HG03520 (cell line): ENCODE measurements at regions not wholly inside any gene's neighbourhood (a gene's known extent, or its start where the extent isn't known, plus 50 kb on each side); places are given as distances from the start of the nearest gene placed in this dataset.
"Not testable (repeated sequence)": the region's sequence is repeated elsewhere in the genome, so short reads cannot be mapped to it uniquely, and the experiment has no call there.

Experiments used
- ATAC-seq: cut with Tn5 transposase; IDR thresholded peaks from one replicate; pipeline ENCODE4 v1.9.1; 2021; ENCODE audit warnings: mild to moderate bottlenecking, moderate library complexity; ENCODE audit not compliant: unreplicated experiment

DNA sequence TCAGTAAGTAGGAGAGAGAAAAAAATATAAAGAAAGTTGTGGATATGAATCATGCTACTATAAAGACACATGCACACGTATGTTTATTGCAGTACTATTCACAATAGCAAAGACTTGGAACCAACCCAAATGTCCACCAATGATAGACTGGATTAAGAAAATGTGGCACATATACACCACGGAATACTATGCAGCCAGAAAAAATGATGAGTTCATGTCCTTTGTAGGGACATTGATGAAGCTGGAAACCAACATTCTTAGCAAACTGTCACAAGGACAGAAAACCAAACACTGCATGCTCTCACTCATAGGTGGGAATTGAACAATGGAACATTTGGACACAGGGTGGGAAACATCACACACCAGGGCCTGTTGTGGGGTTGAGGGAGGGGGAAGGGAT is 200.3 kb upstream of the IVNS1ABP start:
- not testable (repeated sequence) for ATAC-seq

DNA sequence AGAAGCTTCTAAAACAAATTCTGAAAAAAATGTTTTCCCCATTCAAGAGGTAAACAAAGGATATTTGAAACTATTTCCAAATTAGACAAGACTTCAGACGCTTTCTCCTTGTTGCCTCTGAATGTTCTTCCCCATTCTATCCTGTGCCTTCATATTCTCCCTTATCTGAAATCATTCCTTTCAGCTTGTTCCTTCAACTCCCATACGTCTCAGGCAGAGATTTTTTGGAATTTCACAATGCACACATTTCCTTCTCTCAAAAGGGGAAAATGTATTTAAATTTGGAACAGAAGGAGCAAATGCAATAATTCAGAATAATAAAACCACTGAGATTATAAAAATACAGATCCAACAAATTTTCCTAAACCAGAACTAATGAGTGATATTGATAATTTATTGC is 198.7 kb upstream of the IVNS1ABP start:
- ATAC-seq = no peak

DNA sequence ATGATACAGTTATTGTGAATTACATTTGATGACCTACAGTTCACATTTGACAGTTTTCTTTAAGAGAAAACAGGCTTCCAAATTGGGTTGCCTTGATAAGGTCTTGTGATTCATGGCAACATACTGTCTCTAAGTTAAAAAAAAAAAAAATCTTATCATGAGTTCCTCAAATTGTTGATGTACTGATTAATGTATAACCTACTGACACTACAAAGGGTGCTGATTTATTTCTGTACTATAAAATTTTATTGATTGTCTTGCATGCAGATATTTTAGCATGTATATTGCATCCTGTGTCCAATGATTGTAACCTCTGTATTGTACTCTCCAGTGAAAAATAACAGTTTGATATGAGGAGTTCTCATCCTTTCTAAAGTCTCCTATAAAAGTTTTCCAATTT is 197.3 kb upstream of the IVNS1ABP start:
- no peak for ATAC-seq

DNA sequence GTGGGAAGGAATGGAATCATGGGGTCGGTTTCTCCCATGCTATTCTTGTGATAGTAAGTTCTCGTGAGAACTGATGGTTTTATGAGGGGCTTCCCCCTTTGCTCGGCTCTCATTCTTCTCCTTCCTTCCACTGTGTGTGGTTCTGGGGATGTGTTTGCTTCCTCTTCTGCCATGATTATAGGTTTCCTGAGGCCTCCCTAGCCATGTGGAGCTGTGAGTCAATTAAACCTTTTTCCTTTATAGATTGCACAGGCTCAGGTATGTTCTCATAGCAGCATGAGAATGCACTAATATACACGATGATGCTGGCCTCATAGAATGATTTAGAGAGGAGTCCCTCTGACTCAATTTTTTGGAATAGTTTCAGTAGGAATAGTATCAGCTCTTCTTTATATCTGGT is 195.4 kb upstream of the IVNS1ABP start:
- ATAC-seq = no peak

DNA sequence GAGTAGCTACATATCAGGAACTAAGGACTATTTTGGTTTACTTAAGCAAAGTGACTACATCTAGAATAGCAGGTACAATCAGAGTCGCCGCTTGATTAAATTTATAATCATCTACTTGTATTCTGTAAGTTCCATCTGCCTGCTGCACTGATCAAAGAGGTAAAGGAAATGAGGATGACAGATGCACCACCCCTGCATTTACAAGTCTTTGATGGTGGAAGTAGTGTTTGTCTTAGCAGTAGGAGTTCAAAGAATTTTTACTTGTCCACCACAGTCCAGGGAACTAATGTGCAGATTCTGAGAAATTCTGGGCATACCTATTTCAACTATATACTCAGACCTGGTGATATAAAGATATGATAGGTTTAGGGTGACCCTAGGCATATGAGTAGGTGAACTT is 184.1 kb upstream of the IVNS1ABP start:
- no peak for ATAC-seq

DNA sequence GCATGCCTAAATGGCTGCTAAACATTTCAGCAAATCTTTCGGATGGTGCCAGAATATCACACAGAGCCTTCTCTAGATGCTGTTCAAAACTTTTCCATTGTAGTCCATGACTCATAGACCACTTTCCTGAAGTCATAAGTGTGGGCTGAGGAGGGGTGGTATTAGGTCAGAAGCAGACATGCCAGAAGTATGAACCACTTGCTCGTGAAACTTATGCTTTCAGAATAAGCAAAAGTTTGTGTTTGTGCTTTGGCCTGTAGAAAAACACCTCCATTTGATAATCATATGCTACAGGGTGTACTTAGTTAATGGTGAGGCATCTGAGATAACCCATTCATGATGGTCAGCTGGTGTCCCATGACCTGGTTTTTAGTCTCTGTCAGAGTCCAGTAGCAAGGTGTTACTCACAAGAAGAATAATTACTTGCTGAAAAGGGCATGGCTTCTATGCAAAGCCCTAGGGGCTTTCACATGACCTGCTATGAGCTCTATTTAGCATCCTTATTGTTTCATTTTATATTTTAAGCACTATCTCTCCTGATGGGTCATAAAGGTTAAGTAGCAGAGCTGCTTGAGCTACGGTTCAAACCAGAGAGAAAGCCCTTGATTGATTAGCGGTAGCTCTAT is 183.1 kb upstream of the IVNS1ABP start:
- no peak for ATAC-seq

DNA sequence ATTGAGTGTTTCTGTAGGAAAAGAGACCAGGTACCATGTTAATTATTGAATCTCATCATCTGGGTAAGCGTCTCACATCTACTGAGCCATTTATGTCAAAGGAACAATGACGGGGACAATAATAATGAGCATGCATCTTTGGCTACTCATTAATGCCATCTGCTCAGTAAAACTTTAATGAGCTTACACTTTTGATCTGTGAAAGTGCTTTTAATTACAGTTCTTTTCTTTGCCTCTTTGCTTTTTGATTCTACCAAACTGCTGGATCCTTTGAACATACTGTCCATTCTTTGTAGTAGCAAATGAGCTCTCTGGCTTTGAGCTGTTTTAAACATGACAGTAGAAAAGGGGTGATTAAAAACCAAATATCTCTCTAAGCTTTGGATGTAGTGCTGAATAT is 181.2 kb upstream of the IVNS1ABP start:
- no peak for ATAC-seq

DNA sequence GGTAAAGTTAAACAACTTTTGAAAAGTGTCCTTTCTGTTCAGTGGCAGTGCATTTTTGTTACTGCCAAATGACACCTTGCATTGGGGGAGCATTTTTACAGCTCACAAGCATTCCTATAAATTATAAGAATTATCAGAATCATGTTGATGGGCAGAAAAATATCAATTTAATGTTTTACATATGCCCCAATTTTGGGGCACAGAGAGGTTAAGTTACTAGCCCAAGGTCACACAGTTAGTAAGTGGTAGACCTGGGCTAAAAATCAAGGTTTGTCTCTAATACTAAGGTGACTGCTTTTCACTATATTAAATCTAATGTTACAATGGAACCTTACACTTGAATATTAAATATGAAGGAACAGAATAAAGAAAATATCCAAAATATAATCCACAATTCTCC is 180.1 kb upstream of the IVNS1ABP start:
- ATAC-seq = no peak

DNA sequence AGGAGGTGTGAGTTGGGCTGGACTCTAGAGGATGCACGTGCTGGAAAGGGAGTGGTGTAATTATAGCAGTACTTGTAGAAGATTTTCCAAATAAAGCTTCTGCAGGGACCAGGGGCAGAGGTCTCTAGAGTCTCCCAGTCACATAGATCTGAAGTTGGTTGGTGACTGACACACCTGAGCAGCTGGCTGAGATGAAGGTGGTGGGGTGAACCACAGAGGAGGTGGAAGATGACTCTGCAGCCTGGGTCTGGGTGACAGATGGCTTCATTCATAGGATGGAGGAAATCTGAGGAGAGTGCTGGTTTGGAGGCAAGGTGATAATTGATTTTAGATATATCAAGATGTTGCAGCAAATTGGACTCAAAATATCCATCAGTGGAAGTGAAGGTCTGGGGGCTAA is 178.9 kb upstream of the IVNS1ABP start:
- ATAC-seq = no peak

DNA sequence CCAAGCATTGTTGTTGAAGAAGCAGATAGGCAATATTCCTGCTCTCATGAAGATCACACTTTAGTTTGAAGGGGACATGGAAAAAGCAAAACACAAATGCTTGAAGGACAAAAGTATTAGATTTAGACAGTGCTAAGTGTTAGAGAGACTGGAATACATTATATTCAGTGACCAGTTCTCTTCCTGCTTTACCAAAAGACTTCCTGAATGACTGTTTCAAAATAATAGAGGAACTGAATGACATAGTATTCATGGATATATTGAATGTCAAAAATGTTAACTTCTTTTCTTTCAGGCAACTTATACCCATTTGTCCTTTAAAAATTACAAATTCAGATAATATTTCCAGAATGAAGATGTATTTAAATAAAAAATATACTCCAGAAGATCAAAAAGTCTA is 178.0 kb upstream of the IVNS1ABP start:
- ATAC-seq = no peak

DNA sequence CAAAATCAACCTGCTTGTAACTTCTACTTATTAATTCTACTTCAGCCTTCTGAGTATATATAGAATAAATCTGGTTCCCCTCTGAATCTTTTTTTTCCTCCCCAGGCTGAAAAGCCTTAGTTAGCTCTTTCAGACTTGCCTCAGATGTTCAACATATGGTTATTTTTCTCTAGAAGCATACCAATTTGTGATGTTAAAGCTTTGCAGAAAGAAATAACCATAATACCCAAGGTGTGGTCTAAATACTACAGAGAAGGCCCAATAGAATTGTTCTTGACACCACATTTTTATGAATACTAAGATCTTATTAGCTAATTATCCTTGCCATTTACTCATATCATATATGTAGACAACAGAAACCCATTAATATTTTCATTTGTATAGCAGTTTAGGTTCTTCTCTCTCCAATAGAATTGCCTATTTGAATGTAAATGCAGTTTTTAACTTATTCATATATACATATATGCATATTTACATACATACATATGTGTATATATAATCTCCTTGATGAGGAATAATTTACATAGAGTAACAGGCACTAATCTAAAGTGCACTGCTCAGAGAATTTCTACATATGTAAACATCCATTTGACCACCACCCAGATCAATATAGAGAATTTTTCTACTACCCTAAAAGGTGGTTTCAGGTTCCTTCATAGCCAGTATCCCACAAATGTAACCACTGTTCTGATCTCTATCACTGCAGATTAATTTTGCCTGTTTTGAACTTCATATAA is 175.2 kb upstream of the IVNS1ABP start:
- ATAC-seq = no peak

DNA sequence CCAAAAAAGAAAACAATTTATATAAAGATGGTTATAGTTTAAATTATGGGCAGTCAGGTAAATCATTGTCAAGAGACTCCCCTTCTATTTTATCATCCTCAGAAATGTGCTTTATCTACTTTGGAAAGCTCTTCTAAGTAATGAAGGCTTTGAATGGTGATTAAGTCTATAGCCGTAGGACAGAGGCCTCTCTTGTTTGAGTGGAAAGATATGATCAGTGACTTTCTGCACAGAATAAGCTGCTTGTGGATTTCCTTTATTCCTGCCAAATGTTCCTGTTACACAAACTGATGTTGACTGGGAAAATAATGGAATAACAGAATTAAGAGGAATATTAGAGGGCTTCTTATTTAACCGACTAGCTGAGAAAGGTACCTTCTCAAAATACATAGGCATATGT is 174.6 kb upstream of the IVNS1ABP start:
- no peak for ATAC-seq

DNA sequence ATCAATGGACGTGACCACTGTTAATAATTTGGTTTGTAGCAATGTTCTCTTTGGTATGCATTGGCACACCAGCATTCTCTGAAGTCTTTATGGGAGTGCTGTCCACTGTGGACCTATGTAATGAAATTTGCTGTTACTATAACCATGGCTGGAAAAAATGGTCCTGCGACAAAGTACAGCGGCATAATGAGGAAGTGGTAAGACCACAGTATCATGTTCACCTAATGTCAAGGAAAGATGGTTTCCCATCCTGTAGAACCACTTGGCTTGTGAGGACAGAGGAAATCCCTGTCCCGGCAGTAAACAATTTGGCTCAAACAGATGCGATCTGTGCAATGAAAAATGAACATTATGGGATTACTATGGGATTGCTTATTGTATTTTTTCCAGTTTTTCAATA is 173.9 kb upstream of the IVNS1ABP start:
- ATAC-seq = no peak

DNA sequence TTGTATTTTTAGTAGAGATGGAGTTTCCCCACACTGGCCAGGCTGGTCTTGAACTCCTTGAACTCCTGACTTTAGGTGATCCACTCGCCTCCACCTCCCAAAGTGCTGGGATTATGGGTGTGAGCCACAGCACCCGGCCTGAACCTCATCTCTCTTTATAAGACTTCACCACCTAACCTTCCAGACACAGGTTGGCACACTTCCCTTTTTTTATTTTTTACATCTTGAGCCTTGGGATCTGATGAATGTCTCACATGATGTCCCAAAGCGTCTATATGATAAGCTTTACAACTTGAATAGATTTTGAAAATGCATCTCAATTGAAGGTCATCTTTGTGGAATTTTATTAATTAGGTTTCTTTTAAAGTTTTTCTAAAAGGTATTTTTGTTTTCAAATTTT is 172.4 kb upstream of the IVNS1ABP start:
- ATAC-seq = no peak

DNA sequence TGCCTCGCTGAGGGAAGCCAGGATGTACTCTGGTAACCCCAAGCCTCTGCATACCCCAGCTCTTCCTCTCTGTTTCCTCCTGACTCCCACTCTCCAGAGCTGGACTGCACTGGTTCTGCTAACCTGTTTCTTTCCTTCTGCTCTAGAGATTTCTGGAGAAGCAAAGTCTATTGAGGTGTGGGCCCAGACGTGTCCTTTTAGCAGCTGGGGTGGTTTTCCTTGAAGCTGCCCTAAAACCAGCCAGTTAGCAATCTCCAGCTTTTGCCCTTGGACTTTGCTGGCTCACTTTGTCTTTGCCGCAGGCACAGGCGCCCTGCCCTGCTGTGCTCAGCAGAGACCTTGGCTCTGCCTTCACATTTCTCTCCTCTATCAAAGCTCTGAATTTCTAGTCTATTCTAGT is 171.8 kb upstream of the IVNS1ABP start:
- ATAC-seq = no peak

DNA sequence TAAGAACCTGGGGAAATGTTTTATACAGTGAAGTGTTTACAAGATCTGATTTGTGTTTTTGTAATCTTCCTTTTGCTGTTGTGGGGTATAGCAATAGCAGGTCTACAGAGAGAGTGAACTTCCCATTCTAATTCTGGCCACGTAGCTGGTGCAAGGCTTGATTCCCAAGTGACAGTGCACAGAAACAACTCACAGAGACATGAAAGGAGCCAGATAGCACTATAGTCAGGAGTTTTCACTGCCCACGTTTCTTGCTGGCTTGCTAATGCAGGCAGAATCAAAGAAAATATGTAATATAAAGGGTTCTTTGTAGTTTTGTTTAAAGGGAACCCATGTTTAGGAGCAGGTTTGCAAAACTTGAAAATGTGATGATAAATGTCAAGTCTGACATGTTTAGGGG is 170.9 kb upstream of the IVNS1ABP start:
- ATAC-seq = no peak

DNA sequence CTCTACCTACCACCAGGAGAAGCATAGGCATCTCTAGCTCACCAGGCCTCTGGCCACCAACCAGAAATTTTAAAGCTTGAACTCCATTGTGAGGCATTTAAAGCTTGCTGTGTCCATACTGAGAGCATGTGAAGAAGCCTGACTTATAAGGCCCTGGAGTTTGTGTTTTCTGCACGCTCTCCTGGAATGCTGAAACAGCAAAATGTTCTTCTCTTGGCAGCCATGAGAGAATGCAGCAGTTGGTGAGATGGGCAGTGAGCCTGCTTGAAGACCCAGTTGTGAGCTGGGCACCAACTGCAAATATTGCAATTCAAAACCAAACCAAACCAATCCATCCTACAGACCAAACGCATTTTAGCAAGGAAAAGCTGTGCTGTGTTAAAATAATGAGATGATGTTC is 170.0 kb upstream of the IVNS1ABP start:
- no peak for ATAC-seq

DNA sequence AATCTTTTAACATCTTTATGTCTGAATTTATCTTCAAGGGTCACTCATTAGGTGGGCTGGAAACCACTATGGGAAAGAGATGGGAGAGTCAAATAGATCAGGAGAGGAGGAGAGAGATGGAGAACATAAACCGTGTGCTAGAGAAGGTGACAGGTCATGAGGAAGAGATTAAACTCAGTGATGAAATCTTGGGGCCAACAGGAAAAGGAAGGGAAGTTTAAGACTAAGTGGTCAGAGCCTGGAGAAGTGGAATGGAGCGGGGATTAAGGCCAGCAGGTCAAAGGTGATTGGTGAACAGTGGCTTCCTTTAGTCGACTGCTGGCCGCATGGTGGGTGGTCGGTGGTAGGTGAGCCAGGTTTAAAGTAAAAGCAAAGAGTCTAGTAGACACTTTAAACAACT is 169.3 kb upstream of the IVNS1ABP start:
- ATAC-seq = no peak

DNA sequence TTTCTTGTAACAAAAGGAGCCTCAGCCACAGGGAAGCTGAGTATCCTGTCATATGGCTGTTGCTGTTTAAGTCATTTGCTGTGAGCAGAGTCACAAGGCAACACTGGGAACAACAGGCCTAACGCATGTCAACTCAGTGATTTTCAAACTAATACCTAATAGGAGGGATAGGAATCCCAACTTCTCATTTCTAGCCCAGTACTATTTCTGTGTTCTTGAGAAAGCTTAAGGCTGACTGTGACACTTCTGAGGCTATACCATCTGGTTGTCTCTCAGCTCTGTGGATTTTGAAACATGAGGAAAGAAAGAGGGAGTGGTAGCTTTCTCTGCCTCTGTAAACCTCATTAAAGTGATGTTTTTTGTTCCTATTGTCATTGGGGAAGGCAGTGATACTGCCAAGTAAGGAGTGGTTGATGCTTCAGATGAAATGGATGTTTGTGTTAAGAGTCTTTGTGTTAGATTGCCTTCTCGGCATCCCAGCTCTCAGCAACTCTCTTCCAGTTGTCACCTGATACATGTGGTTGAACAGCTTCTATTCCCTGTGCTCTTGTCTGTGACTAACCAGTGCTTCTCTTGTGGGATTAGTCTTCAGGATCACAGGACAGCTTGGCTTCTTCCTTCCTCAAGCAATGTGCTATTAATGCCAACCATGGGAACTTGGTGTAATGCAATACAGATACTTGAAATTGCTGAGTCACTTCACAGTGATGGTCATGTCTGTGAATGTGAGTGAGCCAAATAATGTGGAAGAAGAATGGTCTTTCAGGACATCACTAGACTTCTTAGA is 166.8 kb upstream of the IVNS1ABP start:
- ATAC-seq = no peak

DNA sequence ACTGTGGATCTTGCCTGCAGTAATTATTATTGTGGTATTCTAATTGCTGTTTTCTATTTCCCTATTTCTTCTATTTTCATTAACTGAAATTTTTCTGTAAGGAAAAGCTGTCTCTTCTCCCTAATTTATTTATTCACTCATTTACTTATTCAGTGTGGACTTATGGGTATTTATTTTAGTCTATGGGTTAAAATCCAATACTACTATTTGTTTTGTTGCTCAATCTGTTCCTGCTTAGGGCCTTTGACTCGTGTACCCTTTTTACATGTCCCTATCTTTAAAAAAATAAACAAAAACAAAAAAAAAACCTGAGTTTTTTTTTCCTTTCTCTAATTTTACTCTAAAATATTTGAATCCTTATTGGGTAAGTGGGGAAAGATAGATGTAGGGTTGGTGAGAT is 166.2 kb upstream of the IVNS1ABP start:
- ATAC-seq = no peak

DNA sequence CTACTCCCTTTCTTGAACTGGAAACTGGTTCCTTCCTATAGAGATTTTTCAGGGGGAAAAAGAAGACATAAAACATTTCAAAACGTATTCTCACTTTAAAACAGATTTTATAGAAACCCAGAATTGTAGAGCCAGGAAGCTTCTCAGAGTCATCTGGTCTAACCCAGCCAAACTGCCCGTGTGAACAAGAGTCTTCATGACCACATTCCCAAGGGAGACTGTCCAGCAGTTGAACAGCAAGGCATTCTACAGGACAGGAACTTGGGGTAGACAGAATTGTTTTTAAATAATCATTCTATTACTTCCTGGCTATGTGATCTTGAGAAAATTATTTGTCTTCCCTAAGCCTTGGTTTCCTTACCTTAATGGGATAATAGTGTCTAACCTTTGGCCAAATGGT is 163.5 kb upstream of the IVNS1ABP start:
- no peak for ATAC-seq

DNA sequence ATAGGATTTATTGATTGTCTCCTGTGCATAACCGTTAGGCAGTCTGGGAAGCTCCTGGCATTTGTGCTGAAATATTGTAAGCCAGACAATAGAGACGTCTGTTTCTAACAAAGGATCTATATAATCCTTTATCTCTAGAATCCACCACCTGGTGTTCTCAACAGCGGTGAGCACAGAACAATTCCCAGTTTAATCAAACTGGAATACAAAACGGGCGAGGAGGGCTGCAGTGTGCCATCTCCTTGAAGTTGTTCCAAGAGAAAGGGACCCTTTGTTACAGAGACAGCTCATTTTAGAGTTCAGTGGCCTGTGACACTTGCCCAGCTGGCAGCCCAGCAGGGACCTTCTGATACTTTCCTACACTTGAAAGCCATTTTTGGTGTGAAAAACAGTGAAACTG is 162.8 kb upstream of the IVNS1ABP start:
- no peak for ATAC-seq
